IMR-90 (cell line): ENCODE measurements at regions not wholly inside any gene's neighbourhood (a gene's known extent, or its start where the extent isn't known, plus 50 kb on each side); places are given as distances from the start of the nearest gene placed in this dataset.

Experiments
- ATAC-seq: fragments of 200-7000 bp; cut with Tn5 transposase; 2 replicates; pipeline ENCODE4 v1.9.1; 2020; ENCODE audit warnings: low read depth, mild to moderate bottlenecking, moderate library complexity
- BruUV-seq: library from RNA; stranded (reverse); fragments of 400-500 nt; replicated peaks from 2 replicates; lab custom pipeline; 2021; lab: Mats Ljungman, UMichigan
- CTCF ChIA-PET: fragments of 300-600 bp; formaldehyde crosslinking; extraction: SDS; loops from one replicate; lab custom pipeline; 2021; ENCODE audit warnings: antibody characterized with exemption; lab: Yijun Ruan, JAX
- POLR2A ChIA-PET: fragments of 300-600 bp; sonication (Branson Sonifier 250); formaldehyde crosslinking; loops from one replicate; lab custom pipeline; 2022; ENCODE audit warnings: antibody characterized with exemption; ENCODE audit not compliant: unreplicated experiment; lab: Charles Lee
- DNase-seq: peaks from one replicate; pipeline ENCODE4 v3.0.0; 2013
- H2AFZ ChIP-seq: replicated peaks from 2 replicates; pipeline ENCODE3; 2013; ENCODE audit warnings: low read length, mild to moderate bottlenecking; ENCODE audit not compliant: poor library complexity
- H2AK5ac ChIP-seq: 2 replicates; pipeline ENCODE4 v1.6.1; 2013; ENCODE audit warnings: low read depth, low read length, inconsistent platforms
- H2AK9ac ChIP-seq: replicated peaks from 2 replicates; pipeline ENCODE3; 2013; ENCODE audit warnings: mild to moderate bottlenecking, low read depth, low read length, moderate library complexity; ENCODE audit not compliant: poor library complexity
- H2BK120ac ChIP-seq: 2 replicates; pipeline ENCODE4 v1.6.1; 2013; ENCODE audit warnings: low read depth, low read length, inconsistent platforms
- H2BK15ac ChIP-seq: 3 replicates; pipeline ENCODE4 v1.6.1; 2013; ENCODE audit warnings: low read depth, low read length, inconsistent platforms
- H2BK20ac ChIP-seq: 2 replicates; pipeline ENCODE4 v1.6.1; 2013; ENCODE audit warnings: low read depth, mild to moderate bottlenecking, inconsistent platforms, low read length, moderate library complexity
- H2BK5ac ChIP-seq: 2 replicates; pipeline ENCODE4 v1.6.1; 2013; ENCODE audit warnings: mild to moderate bottlenecking, low read depth, low read length, inconsistent platforms; ENCODE audit not compliant: poor library complexity, severe bottlenecking
- H3K14ac ChIP-seq: replicated peaks from 2 replicates; pipeline ENCODE4 v1.6.1; 2013; ENCODE audit warnings: low read depth, low read length, inconsistent platforms
- H3K18ac ChIP-seq: 2 replicates; pipeline ENCODE4 v1.6.1; 2013; ENCODE audit warnings: low read depth, low read length, control low read depth
- H3K23ac ChIP-seq: 2 replicates; pipeline ENCODE4 v1.6.1; 2013; ENCODE audit warnings: low read depth, low read length, inconsistent platforms
- H3K27ac ChIP-seq: 2 replicates; pipeline ENCODE4 v1.5.1; 2013; ENCODE audit warnings: mild to moderate bottlenecking, control low read depth, low read length; ENCODE audit not compliant: insufficient read depth
- H3K27me3 ChIP-seq: 2 replicates; pipeline ENCODE4 v1.6.1; 2013; ENCODE audit warnings: low read length; ENCODE audit not compliant: control insufficient read depth, insufficient read depth
- H3K36me3 ChIP-seq: 2 replicates; pipeline ENCODE4 v1.6.1; 2013; ENCODE audit warnings: low read length, mixed read lengths; ENCODE audit not compliant: control insufficient read depth, insufficient read depth
- H3K4ac ChIP-seq: 2 replicates; pipeline ENCODE4 v1.6.1; 2013; ENCODE audit warnings: low read depth, low read length, inconsistent platforms
- H3K4me1 ChIP-seq: 2 replicates; pipeline ENCODE4 v1.6.1; 2013; ENCODE audit warnings: low read length, mixed read lengths; ENCODE audit not compliant: control insufficient read depth, insufficient read depth
- H3K4me2 ChIP-seq: 2 replicates; pipeline ENCODE4 v1.6.1; 2013; ENCODE audit warnings: low read depth, mild to moderate bottlenecking, control low read depth, low read length, moderate library complexity
- H3K4me3 ChIP-seq: 2 replicates; pipeline ENCODE4 v1.5.1; 2013; ENCODE audit warnings: low read depth, mild to moderate bottlenecking, control low read depth, low read length, moderate library complexity; ENCODE audit not compliant: insufficient read depth
- H3K56ac ChIP-seq: 2 replicates; pipeline ENCODE4 v1.6.1; 2013; ENCODE audit warnings: low read length, inconsistent platforms; ENCODE audit not compliant: insufficient read depth; ENCODE audit errors: extremely low read depth
- H3K79me1 ChIP-seq, 2 experiments: 2 replicates each; pipeline ENCODE4 v1.6.1; 2013; ENCODE audit warnings: low read length in 2 of 2, inconsistent platforms in 1 of 2, low read depth in 1 of 2
- H3K9ac ChIP-seq: 2 replicates; pipeline ENCODE4 v1.6.1; 2013; ENCODE audit warnings: low read depth, low read length, control low read depth
- H3K9me1 ChIP-seq: 2 replicates; pipeline ENCODE4 v1.6.1; 2013; ENCODE audit warnings: low read length, inconsistent platforms; ENCODE audit not compliant: insufficient read depth
- H3K9me3 ChIP-seq: 2 replicates; pipeline ENCODE4 v1.6.1; 2013; ENCODE audit warnings: low read length; ENCODE audit not compliant: control insufficient read depth, insufficient read depth
- H4K20me1 ChIP-seq: 2 replicates; pipeline ENCODE4 v1.6.1; 2013; ENCODE audit warnings: low read length, inconsistent platforms; ENCODE audit not compliant: insufficient read depth
- H4K5ac ChIP-seq: 2 replicates; pipeline ENCODE4 v1.6.1; 2013; ENCODE audit warnings: mild to moderate bottlenecking, low read depth, low read length, control low read depth
- H4K8ac ChIP-seq, 2 experiments: 2 replicates each; pipeline ENCODE4 v1.6.1; 2013; ENCODE audit warnings: low read depth in 2 of 2, low read length in 2 of 2, control low read depth in 1 of 2, inconsistent platforms in 1 of 2
- H4K91ac ChIP-seq: 2 replicates; pipeline ENCODE4 v1.6.1; 2013; ENCODE audit warnings: low read depth, low read length, inconsistent platforms; ENCODE audit not compliant: insufficient read depth
- BHLHE40 ChIP-seq: fragments of 150-350 bp; IDR thresholded peaks from 2 replicates; pipeline ENCODE4 v1.6.1; 2016; ENCODE audit warnings: mild to moderate bottlenecking, low read depth, low read length
- CEBPB ChIP-seq: IDR thresholded peaks from 2 replicates; pipeline ENCODE4 v1.6.1; 2012; ENCODE audit warnings: low read depth, low read length, improper control_type of control experiment
- CHD1 ChIP-seq: IDR thresholded peaks from 2 replicates; pipeline ENCODE4 v1.6.1; 2012; ENCODE audit warnings: low read depth, low read length, improper control_type of control experiment
- CTCF ChIP-seq: conservative IDR thresholded peaks from 2 replicates; pipeline ENCODE4 v1.5.1; 2012; ENCODE audit warnings: mild to moderate bottlenecking, low read depth, low read length, improper control_type of control experiment
- ELK1 ChIP-seq: fragments of 150-350 bp; IDR thresholded peaks from 2 replicates; pipeline ENCODE4 v1.6.1; 2016; ENCODE audit warnings: low read depth, mild to moderate bottlenecking, low read length, moderate library complexity, borderline replicate concordance
- FOS ChIP-seq: fragments of 150-350 bp; IDR thresholded peaks from 2 replicates; pipeline ENCODE4 v1.6.1; 2016; ENCODE audit warnings: low read depth, low read length
- MAFK ChIP-seq: IDR thresholded peaks from 2 replicates; pipeline ENCODE4 v1.6.1; 2012; ENCODE audit warnings: low read depth, low read length, improper control_type of control experiment
- MAZ ChIP-seq: IDR thresholded peaks from 2 replicates; pipeline ENCODE4 v1.6.1; 2012; ENCODE audit warnings: low read depth, mild to moderate bottlenecking, low read length, improper control_type of control experiment, moderate library complexity, borderline replicate concordance
- MXI1 ChIP-seq: IDR thresholded peaks from 2 replicates; pipeline ENCODE4 v1.6.1; 2012; ENCODE audit warnings: low read depth, mild to moderate bottlenecking, low read length, moderate library complexity, borderline replicate concordance
- NFE2L2 ChIP-seq: fragments of 150-350 bp; IDR thresholded peaks from 2 replicates; pipeline ENCODE4 v1.6.1; 2016; ENCODE audit warnings: low read depth, mild to moderate bottlenecking, low read length
- POLR2A ChIP-seq: IDR thresholded peaks from 2 replicates; pipeline ENCODE4 v1.6.1; 2012; ENCODE audit warnings: mild to moderate bottlenecking, low read depth, low read length
- RAD21 ChIP-seq: IDR thresholded peaks from 2 replicates; pipeline ENCODE4 v1.6.1; 2012; ENCODE audit warnings: low read length, improper control_type of control experiment
- RCOR1 ChIP-seq: IDR thresholded peaks from 2 replicates; pipeline ENCODE4 v1.6.1; 2012; ENCODE audit warnings: mild to moderate bottlenecking, low read length, improper control_type of control experiment; ENCODE audit not compliant: insufficient replicate concordance
- RFX5 ChIP-seq: IDR thresholded peaks from 2 replicates; pipeline ENCODE4 v1.8.0; 2012; ENCODE audit warnings: low read depth, mild to moderate bottlenecking, low read length, moderate library complexity
- SMC3 ChIP-seq: fragments of 150-350 bp; IDR thresholded peaks from 2 replicates; pipeline ENCODE4 v1.6.1; 2016; ENCODE audit warnings: low read depth, mild to moderate bottlenecking, antibody characterized with exemption, low read length, moderate library complexity
- USF2 ChIP-seq: fragments of 150-350 bp; IDR thresholded peaks from 2 replicates; pipeline ENCODE4 v1.6.1; 2017; ENCODE audit warnings: mild to moderate bottlenecking, antibody characterized with exemption, low read length, low read depth
- WGBS, 2 experiments: methylation state at CpG; one replicate each; pipeline versions ENCODE4 v1.1.5 to v1.1.7; 2013; ENCODE audit warnings: missing lambda C conversion rate in 2 of 2; ENCODE audit not compliant: insufficient read length in 1 of 2; ENCODE audit errors: extremely low coverage in 2 of 2; 5-methylcytosine and 5-hydroxymethylcytosine counted together
- dilution Hi-C: fragments of 300-500 bp; cut with HindIII; formaldehyde crosslinking; loops from one replicate; pipeline ENCODE4 v1.14.3; 2018; ENCODE audit warnings: low sequenced_read_pairs; ENCODE audit not compliant: unreplicated experiment
- in situ Hi-C: fragments of 300-500 bp; cut with MboI; formaldehyde crosslinking; loops from 3 replicates; pipeline ENCODE4 v1.14.3; 2019; ENCODE audit warnings: low sequenced_read_pairs, inconsistent platforms, mixed read lengths
- intact Hi-C: fragments of 100-400 bp; cut with micrococcal nuclease; formaldehyde crosslinking; loops from 2 replicates; pipeline ENCODE4 v1.10.0; 2022

GRCh38 chr15:60162251-60162967 is 158.3 kb downstream of the FOXB1 start:
- Histone ChIP-seq H2AFZ (no peak overlapping the region), H4K8ac (no peak overlapping the region), H3K4me1 (no peaks in the 10 kb centered on the region), H3K23ac (no peak overlapping the region), H3K27me3 (peaks cover 5% of the 10 kb centered on the region; the same call in 1 of the 2 replicates), H3K56ac (no peak overlapping the region), H3K36me3 (no peaks in the 10 kb centered on the region), H2BK5ac (no peak overlapping the region), H3K9ac (no peak overlapping the region), H3K18ac (no peak overlapping the region), H4K91ac (no peak overlapping the region), H3K4ac (no peak overlapping the region), H2AK9ac (no peak overlapping the region), H2BK20ac (no peak overlapping the region), H3K79me1 (no peaks in the 10 kb centered on the region), H4K5ac (no peak overlapping the region), H3K27ac (no peak overlapping the region), H2AK5ac (no peak overlapping the region), H3K4me2 (no peak overlapping the region), H2BK15ac (no peak overlapping the region), H2BK120ac (no peak overlapping the region), H3K4me3 (no peak overlapping the region), H3K9me3 (no peaks in the 10 kb centered on the region), H3K14ac (no peak overlapping the region), H4K20me1 (no peaks in the 10 kb centered on the region), H3K9me1 (no peaks in the 10 kb centered on the region)
- no TSS peak for BruUV-seq
- dilution Hi-C loops: no loop called here
- DNase-seq: no peak
- POLR2A ChIA-PET: no interaction called here
- in situ Hi-C loops: no loop called here
- TF ChIP-seq CEBPB (no peak), MAZ (no peak), ELK1 (no peak), POLR2A (no peak), SMC3 (no peak), RFX5 (no peak), NFE2L2 (no peak), BHLHE40 (no peak), USF2 (no peak), CTCF (no peak), MXI1 (no peak), CHD1 (no peak), FOS (no peak), RAD21 (no peak), MAFK (no peak), RCOR1 (no peak)
- WGBS, 2 experiments: 62% methylated on average over 6 of the region's 7 CpGs; no CpG with 5 or more reads in 1 of the 2 experiments
- no peak for ATAC-seq
- intact Hi-C loops: loop anchor here (10.0 kb wide), 1 partner anchor 58 kb away; no protein-coding TSS in a partner anchor
- CTCF ChIA-PET: no interaction called here
